Progenitor cell of endocrine pancreas (in vitro differentiated cells): ENCODE measurements at regions not wholly inside any gene's neighbourhood (a gene's known extent, or its start where the extent isn't known, plus 50 kb on each side); places are given as distances from the start of the nearest gene placed in this dataset.
"Not testable (repeated sequence)": the region's sequence is repeated elsewhere in the genome, so short reads cannot be mapped to it uniquely, and the experiment has no call there.

Experiments
- DNase-seq: peaks from one replicate; pipeline ENCODE4 v3.0.0; 2021; ENCODE audit warnings: low spot score; ENCODE audit not compliant: unreplicated experiment
- H3K27ac Mint-ChIP-seq: 2 replicates; pipeline ENCODE4 v1.8.0; 2021; ENCODE audit warnings: mild to moderate bottlenecking, moderate library complexity, mixed read lengths
- H3K27me3 Mint-ChIP-seq: 2 replicates; pipeline ENCODE4 v1.8.0; 2021; ENCODE audit warnings: mixed read lengths
- H3K36me3 Mint-ChIP-seq: 2 replicates; pipeline ENCODE4 v1.8.0; 2022; ENCODE audit warnings: mixed read lengths; ENCODE audit not compliant: insufficient read depth
- H3K4me1 Mint-ChIP-seq: 2 replicates; pipeline ENCODE4 v1.8.0; 2021; ENCODE audit warnings: low read depth, mixed read lengths
- H3K4me3 Mint-ChIP-seq: 2 replicates; pipeline ENCODE4 v1.8.0; 2021; ENCODE audit warnings: low read depth, mild to moderate bottlenecking, moderate library complexity, mixed read lengths
- H3K9me3 Mint-ChIP-seq: 2 replicates; pipeline ENCODE4 v1.8.0; 2021; ENCODE audit warnings: low read depth, mixed read lengths
- TF ChIP-seq, protein P1 (sequence below): fragments of 200-600 bp; sonication (generic); IDR thresholded peaks from one replicate; pipeline ENCODE4 v1.5.0; 2021; ENCODE audit warnings: antibody characterized with exemption, mild to moderate bottlenecking; ENCODE audit not compliant: unreplicated experiment

DNA sequence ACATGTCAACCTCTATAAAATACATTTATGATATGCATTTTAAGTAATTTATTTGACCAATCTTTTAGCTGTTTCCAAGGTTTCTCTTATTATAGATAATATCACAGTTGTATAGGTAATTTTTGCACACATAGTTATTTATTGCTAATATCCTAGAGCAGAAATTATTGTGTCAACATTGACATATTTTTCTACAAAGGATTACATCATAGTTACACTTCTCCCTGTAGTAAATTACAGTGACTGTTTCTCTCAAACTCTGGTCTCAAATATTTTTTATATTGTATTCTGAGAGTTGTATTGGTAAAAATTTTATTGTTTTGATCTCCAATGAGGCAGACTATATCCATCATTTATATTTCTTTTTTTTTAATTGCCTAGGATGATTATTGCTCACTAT is 714.4 kb upstream of the CDH6 start:
- Mint-ChIP-seq H3K36me3 (peaks cover 9% of the 10 kb centered on the region), H3K4me3 (no peak overlapping the region), H3K4me1 (no peaks in the 10 kb centered on the region), H3K27me3 (no peaks in the 10 kb centered on the region), H3K9me3 (peaks cover 33% of the 10 kb centered on the region), H3K27ac (no peak overlapping the region)
- no peak for DNase-seq
- TF ChIP-seq, protein P1, sequence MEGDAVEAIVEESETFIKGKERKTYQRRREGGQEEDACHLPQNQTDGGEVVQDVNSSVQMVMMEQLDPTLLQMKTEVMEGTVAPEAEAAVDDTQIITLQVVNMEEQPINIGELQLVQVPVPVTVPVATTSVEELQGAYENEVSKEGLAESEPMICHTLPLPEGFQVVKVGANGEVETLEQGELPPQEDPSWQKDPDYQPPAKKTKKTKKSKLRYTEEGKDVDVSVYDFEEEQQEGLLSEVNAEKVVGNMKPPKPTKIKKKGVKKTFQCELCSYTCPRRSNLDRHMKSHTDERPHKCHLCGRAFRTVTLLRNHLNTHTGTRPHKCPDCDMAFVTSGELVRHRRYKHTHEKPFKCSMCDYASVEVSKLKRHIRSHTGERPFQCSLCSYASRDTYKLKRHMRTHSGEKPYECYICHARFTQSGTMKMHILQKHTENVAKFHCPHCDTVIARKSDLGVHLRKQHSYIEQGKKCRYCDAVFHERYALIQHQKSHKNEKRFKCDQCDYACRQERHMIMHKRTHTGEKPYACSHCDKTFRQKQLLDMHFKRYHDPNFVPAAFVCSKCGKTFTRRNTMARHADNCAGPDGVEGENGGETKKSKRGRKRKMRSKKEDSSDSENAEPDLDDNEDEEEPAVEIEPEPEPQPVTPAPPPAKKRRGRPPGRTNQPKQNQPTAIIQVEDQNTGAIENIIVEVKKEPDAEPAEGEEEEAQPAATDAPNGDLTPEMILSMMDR: no peak

DNA sequence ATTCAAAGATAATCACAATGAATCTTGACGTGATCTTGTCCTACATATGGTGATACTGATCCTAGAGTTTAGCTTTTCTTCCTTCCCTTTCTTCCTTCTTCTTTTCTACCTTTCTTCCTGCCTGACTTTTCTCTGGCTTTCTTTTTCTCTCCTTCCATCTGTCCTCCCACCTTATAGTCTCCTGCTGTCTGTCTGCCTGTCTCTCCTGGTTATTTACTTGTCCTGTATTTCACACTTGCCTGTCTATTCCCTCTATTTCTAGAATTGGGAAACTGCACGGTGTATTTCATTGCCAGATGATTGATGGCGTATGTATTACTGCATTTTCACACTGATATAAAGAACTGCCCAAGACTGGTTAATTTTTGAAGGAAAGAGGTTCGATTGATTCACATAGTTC is 718.1 kb upstream of the CDH6 start:
- TF ChIP-seq, protein P1: no peak
- no peaks in the 10 kb centered on the region for H3K4me1 Mint-ChIP-seq
- peaks cover 9% of the 10 kb centered on the region for H3K36me3 Mint-ChIP-seq
- H3K9me3 Mint-ChIP-seq: peaks cover 33% of the 10 kb centered on the region
- no peak overlapping the region for H3K4me3 Mint-ChIP-seq
- H3K27ac Mint-ChIP-seq: no peak overlapping the region
- H3K27me3 Mint-ChIP-seq: no peaks in the 10 kb centered on the region
- no peak for DNase-seq

DNA sequence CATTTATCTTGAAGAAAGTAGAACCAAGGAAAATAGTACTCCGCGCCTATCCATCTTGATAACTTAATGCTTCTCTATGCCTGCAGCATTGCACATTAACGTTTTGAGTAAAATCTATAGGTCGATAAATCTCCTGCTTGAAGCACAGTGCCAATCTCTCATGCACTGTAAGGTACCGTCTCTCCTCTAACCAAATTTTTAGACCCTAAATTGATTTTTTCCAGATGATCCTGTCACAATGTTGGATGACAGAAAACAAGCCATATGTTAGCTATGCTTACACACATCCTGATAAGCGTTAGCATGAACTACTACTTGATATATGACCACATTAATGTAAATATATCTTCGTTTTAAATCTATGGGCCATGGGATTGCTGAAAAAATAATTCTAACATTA is 723.8 kb upstream of the CDH6 start:
- TF ChIP-seq, protein P1: no peak
- Mint-ChIP-seq H3K27me3 (no peaks in the 10 kb centered on the region), H3K27ac (no peak overlapping the region), H3K9me3 (peaks cover 10% of the 10 kb centered on the region), H3K36me3 (no peaks in the 10 kb centered on the region), H3K4me1 (no peaks in the 10 kb centered on the region), H3K4me3 (no peak overlapping the region)
- no peak for DNase-seq

DNA sequence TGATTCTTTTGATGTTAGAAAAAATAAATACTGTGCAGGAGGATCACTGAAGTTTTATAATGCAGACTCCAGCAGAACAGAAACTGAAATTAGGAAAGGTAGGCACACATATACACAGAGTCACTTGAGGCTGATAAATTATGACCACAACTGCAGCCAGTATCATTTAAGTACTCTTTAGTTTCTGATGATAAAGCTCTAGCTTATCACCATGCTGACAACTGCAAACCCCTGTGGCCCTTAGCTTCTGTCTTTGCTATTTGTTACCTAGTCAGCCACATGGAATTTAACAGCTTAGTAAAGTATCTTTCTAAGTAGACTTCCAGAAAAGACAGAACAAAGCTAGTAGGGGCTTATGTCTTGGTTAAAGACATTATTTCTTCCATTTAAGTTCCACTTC is 734.8 kb upstream of the CDH6 start:
- H3K36me3 Mint-ChIP-seq: no peaks in the 10 kb centered on the region
- no peaks in the 10 kb centered on the region for H3K27me3 Mint-ChIP-seq
- peaks cover 8% of the 10 kb centered on the region for H3K4me1 Mint-ChIP-seq
- H3K4me3 Mint-ChIP-seq: no peak overlapping the region
- H3K27ac Mint-ChIP-seq: peak overlapping the region; percentile 41
- no peak for DNase-seq
- TF ChIP-seq, protein P1: no peak
- peaks cover 7% of the 10 kb centered on the region for H3K9me3 Mint-ChIP-seq

DNA sequence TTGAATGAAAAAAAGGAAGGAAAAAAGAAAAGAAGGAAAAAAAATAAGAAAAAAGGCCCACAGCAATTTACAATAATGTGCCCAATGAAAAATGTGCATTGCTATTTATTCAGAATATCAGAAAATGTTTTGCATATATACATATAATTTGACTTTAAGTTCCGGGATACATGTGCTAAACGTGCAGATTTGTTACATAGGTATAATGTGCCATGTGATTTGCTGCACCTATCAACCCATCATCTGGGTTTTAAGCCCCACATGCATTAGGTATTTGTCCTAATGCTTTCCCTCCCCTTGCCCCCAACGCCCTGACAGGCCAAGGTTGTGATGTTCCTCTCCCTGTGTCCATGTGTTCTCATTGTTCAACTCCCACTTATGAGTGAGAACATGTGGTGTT is 738.0 kb upstream of the CDH6 start:
- H3K9me3 Mint-ChIP-seq, H3K4me1 Mint-ChIP-seq, H3K27ac Mint-ChIP-seq, DNase-seq, H3K27me3 Mint-ChIP-seq, H3K4me3 Mint-ChIP-seq, H3K36me3 Mint-ChIP-seq: not testable (repeated sequence)

DNA sequence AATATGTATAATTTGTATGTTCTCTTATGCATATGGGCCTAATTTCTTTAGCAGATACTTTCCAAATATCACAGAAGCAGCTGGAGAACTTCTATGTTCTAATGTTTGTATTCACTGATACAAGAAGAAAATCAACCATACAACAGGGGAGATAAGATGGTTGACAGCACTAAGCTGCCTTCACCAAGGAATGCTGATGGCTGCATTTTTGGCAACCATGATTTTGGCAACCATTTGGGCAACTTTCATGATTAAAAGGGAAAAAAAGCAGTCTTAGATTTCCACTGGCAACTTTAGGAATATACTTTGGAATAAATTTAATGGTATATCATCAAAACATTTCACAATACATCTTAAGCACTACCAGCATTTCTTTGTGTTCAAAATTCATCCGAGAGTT is 740.3 kb upstream of the CDH6 start:
- H3K9me3 Mint-ChIP-seq: peaks cover 9% of the 10 kb centered on the region
- H3K27ac Mint-ChIP-seq: no peak overlapping the region
- DNase-seq: no peak
- no peaks in the 10 kb centered on the region for H3K4me1 Mint-ChIP-seq
- no peaks in the 10 kb centered on the region for H3K36me3 Mint-ChIP-seq
- no peaks in the 10 kb centered on the region for H3K27me3 Mint-ChIP-seq
- TF ChIP-seq, protein P1: no peak
- no peak overlapping the region for H3K4me3 Mint-ChIP-seq
